NT2/D1 (cell line): ENCODE measurements at regions not wholly inside any gene's neighbourhood (a gene's known extent, or its start where the extent isn't known, plus 50 kb on each side); places are given as distances from the start of the nearest gene placed in this dataset.

Experiments
- SUZ12 ChIP-seq: IDR thresholded peaks from 2 replicates; pipeline ENCODE4 v1.6.1; 2011; ENCODE audit not compliant: insufficient read length, insufficient read depth; ENCODE audit errors: extremely low read depth
- YY1 ChIP-seq: IDR thresholded peaks from 2 replicates; pipeline ENCODE4 v1.6.1; 2011; ENCODE audit not compliant: insufficient read length, insufficient read depth
- ZNF274 ChIP-seq: IDR thresholded peaks from 2 replicates; pipeline ENCODE4 v1.6.1; 2011; ENCODE audit warnings: mild to moderate bottlenecking, low read depth, low read length

- TF ChIP-seq SUZ12 (no peak), YY1 (no peak), ZNF274 (no peak)
Measured at GRCh38 chr12:90069711-90070110, 361.1 kb upstream of the ATP2B1 start.
